Activated CD8-positive, alpha-beta T cell treated with anti-CD3 and anti-CD28 coated beads, Interleukin-2, amount 10 ng/mL, durations not matched to agents 7 days and 5 days (primary cell): ENCODE measurements at regions not wholly inside any gene's neighbourhood (a gene's known extent, or its start where the extent isn't known, plus 50 kb on each side); places are given as distances from the start of the nearest gene placed in this dataset.
"Not testable (repeated sequence)": the region's sequence is repeated elsewhere in the genome, so short reads cannot be mapped to it uniquely, and the experiment has no call there.

ENCODE experiments used
- ATAC-seq: fragments of 150-1000 bp; cut with Tn5 transposase; one replicate; pipeline ENCODE4 v1.10.0; 2021; ENCODE audit warnings: moderate library complexity
- CTCF ChIA-PET: fragments of 350-600 bp; sonication (Branson Sonifier 250); formaldehyde crosslinking; loops from one replicate; lab custom pipeline; 2021; ENCODE audit warnings: antibody characterized with exemption; lab: Charles Lee
- POLR2A ChIA-PET: fragments of 350-600 bp; sonication (Branson Sonifier 250); formaldehyde crosslinking; loops from one replicate; lab custom pipeline; 2021; ENCODE audit warnings: antibody characterized with exemption; lab: Charles Lee
- DNase-seq: peaks from one replicate; pipeline ENCODE4 v3.0.0-alpha.2; 2020
- H3K27ac Mint-ChIP-seq: one replicate; pipeline ENCODE4 v1.8.0; 2021; ENCODE audit warnings: mild to moderate bottlenecking, mixed read lengths
- H3K27me3 Mint-ChIP-seq: one replicate; pipeline ENCODE4 v1.8.0; 2021; ENCODE audit warnings: low read depth, mixed read lengths
- H3K36me3 Mint-ChIP-seq: one replicate; pipeline ENCODE4 v1.8.0; 2021; ENCODE audit warnings: low read depth, mixed read lengths
- H3K4me1 Mint-ChIP-seq: one replicate; pipeline ENCODE4 v1.8.0; 2021; ENCODE audit warnings: low read depth, mixed read lengths
- H3K4me3 Mint-ChIP-seq: one replicate; pipeline ENCODE4 v1.8.0; 2021; ENCODE audit warnings: mild to moderate bottlenecking, mixed read lengths
- H3K9me3 Mint-ChIP-seq: one replicate; pipeline ENCODE4 v1.8.0; 2022; ENCODE audit warnings: mixed read lengths; ENCODE audit not compliant: insufficient read depth

DNA sequence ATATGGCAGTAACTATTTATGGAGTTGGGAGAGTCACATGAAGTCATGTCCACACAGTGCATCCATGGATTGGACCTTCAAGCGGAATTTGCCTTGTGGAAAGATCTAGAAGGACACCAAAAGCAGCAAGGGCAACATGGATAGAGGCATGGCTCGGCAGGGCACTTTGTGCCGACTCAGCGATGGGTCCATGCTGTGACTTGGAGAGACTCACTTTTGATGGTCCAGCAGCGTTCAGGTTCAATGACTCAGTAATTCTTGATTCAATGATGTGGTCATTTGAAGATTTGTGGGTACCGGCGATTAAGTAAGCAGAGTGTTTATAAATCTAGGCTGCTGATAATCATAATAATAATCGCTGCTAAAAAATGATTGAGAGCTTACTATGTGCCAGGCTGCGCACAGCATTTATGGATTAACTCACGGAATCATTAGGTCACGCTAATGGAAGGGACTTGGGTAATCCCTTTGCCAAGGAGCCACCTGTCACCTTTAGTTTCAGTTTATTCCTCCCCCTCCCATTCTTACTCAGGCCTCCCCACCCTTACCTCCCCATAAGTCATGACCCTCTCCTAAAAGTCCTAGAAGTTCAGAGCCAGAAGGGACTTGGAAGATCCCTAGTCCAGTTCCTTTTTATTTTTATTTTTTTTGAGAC, 127.5 kb upstream of the CRHR1 start:
- H3K4me1 Mint-ChIP-seq: no peaks in the 10 kb centered on the region
- no peaks in the 10 kb centered on the region for H3K9me3 Mint-ChIP-seq
- no peak overlapping the region for H3K4me3 Mint-ChIP-seq
- H3K27me3 Mint-ChIP-seq: peaks cover 5% of the 10 kb centered on the region
- H3K36me3 Mint-ChIP-seq: no peaks in the 10 kb centered on the region
- ATAC-seq (no peak), DNase-seq (no peak)
- H3K27ac Mint-ChIP-seq: no peak overlapping the region
- ChIA-PET POLR2A (no interaction called here), CTCF (interaction anchor here (1.8 kb wide), 1 partner anchor 16 kb away, joined by 5 read pairs; no protein-coding TSS in a partner anchor)

DNA sequence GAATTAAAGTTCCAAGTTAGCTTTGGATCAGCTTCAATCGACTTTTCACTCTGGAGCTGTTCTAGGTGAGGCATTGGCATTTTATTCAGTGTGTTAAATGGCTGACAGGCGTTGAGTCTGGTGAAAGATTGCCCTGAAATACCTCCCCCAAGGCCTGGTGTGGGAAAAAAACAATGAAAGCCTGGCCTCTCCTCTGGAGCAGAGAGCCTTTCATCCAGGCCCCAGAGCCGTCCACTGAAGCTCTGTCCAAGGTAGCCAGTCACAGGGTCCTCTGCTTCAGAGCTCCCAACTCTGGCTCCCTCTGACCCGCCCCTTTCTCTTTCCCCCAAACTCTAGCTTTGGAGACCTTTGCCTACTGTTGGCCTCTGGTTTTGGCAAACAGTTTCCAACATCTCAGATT, 123.6 kb upstream of the CRHR1 start:
- no peak overlapping the region for H3K27ac Mint-ChIP-seq
- H3K9me3 Mint-ChIP-seq: no peaks in the 10 kb centered on the region
- H3K4me1 Mint-ChIP-seq: no peaks in the 10 kb centered on the region
- no peaks in the 10 kb centered on the region for H3K36me3 Mint-ChIP-seq
- ChIA-PET CTCF (interaction anchor here (0.8 kb wide), 1 partner anchor 20 kb away, joined by 4 read pairs; no protein-coding TSS in a partner anchor), POLR2A (no interaction called here)
- H3K27me3 Mint-ChIP-seq: peaks cover 18% of the 10 kb centered on the region
- DNase-seq: no peak
- ATAC-seq: no peak
- H3K4me3 Mint-ChIP-seq: no peak overlapping the region

GRCh38 chr17:45662432-45662831, 121.7 kb upstream of the CRHR1 start:
- no peaks in the 10 kb centered on the region for H3K4me1 Mint-ChIP-seq
- DNase-seq (no peak), ATAC-seq (no peak)
- H3K4me3 Mint-ChIP-seq: no peak overlapping the region
- no peaks in the 10 kb centered on the region for H3K9me3 Mint-ChIP-seq
- CTCF ChIA-PET: interaction anchor here (1.2 kb wide), 1 partner anchor 22 kb away, joined by 3 read pairs; no protein-coding TSS in a partner anchor
- H3K36me3 Mint-ChIP-seq: no peaks in the 10 kb centered on the region
- no peak overlapping the region for H3K27ac Mint-ChIP-seq
- peaks cover 18% of the 10 kb centered on the region for H3K27me3 Mint-ChIP-seq
- POLR2A ChIA-PET: no interaction called here

DNA sequence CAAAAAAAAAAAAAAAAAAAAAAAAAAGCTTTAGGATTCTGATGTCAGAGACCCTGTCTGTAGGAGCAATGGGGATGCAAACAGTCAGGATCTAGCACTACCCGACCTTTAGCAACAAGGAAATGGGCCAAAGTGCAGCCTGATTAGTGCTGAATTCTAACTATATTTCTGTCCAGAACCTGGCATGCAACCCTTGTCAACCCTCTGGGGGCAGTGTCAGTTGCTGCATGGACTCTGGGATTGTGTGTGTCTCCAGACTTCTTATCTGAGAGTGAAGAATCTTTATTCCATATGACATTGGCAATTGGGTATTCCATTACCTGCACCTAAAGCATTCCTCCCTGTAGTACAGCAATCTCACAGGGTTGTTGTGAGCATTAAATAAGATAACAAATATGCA, 120.3 kb upstream of the CRHR1 start:
- H3K4me3 Mint-ChIP-seq: no peak overlapping the region
- H3K36me3 Mint-ChIP-seq: no peaks in the 10 kb centered on the region
- H3K4me1 Mint-ChIP-seq: no peaks in the 10 kb centered on the region
- H3K9me3 Mint-ChIP-seq: no peaks in the 10 kb centered on the region
- H3K27ac Mint-ChIP-seq: no peak overlapping the region
- no peak for DNase-seq
- H3K27me3 Mint-ChIP-seq: peaks cover 18% of the 10 kb centered on the region
- POLR2A ChIA-PET: no interaction called here
- CTCF ChIA-PET: interaction anchor here (0.8 kb wide), 1 partner anchor 24 kb away, joined by 3 read pairs; no protein-coding TSS in a partner anchor
- no peak for ATAC-seq

- no peak overlapping the region for H3K27ac Mint-ChIP-seq
- H3K27me3 Mint-ChIP-seq: peaks cover 18% of the 10 kb centered on the region
- H3K9me3 Mint-ChIP-seq: no peaks in the 10 kb centered on the region
- POLR2A ChIA-PET: interaction anchor here (0.6 kb wide), 1 partner anchor 23 kb away, joined by 3 read pairs; no protein-coding TSS in a partner anchor
- no peak for ATAC-seq
- no peaks in the 10 kb centered on the region for H3K36me3 Mint-ChIP-seq
- no peak for DNase-seq
- H3K4me1 Mint-ChIP-seq: no peaks in the 10 kb centered on the region
- CTCF ChIA-PET: interaction anchor here (2.5 kb wide), 1 partner anchor 187 kb away, joined by 6 read pairs; no protein-coding TSS in a partner anchor
- H3K4me3 Mint-ChIP-seq: no peak overlapping the region
Measured at GRCh38 chr17:45664921-45665320, 119.2 kb upstream of the CRHR1 start.

GRCh38 chr17:45666046-45666600, 118.0 kb upstream of the CRHR1 start:
- H3K27ac Mint-ChIP-seq: no peak overlapping the region
- H3K27me3 Mint-ChIP-seq: peaks cover 18% of the 10 kb centered on the region
- CTCF ChIA-PET: interaction anchor here (2.5 kb wide), 1 partner anchor 186 kb away, joined by 6 read pairs; no protein-coding TSS in a partner anchor
- ATAC-seq (no peak), DNase-seq (no peak)
- H3K36me3 Mint-ChIP-seq: no peaks in the 10 kb centered on the region
- POLR2A ChIA-PET: no interaction called here
- H3K4me1 Mint-ChIP-seq: no peaks in the 10 kb centered on the region
- no peak overlapping the region for H3K4me3 Mint-ChIP-seq
- H3K9me3 Mint-ChIP-seq: no peaks in the 10 kb centered on the region

GRCh38 chr17:45666641-45667040, 117.5 kb upstream of the CRHR1 start:
- peaks cover 13% of the 10 kb centered on the region for H3K27me3 Mint-ChIP-seq
- no peaks in the 10 kb centered on the region for H3K4me1 Mint-ChIP-seq
- no peaks in the 10 kb centered on the region for H3K36me3 Mint-ChIP-seq
- H3K9me3 Mint-ChIP-seq: no peaks in the 10 kb centered on the region
- POLR2A ChIA-PET: no interaction called here
- H3K4me3 Mint-ChIP-seq: no peak overlapping the region
- ATAC-seq (no peak), DNase-seq (no peak)
- CTCF ChIA-PET: interaction anchor here (2.5 kb wide), 1 partner anchor 185 kb away, joined by 6 read pairs; no protein-coding TSS in a partner anchor
- H3K27ac Mint-ChIP-seq: no peak overlapping the region

DNA sequence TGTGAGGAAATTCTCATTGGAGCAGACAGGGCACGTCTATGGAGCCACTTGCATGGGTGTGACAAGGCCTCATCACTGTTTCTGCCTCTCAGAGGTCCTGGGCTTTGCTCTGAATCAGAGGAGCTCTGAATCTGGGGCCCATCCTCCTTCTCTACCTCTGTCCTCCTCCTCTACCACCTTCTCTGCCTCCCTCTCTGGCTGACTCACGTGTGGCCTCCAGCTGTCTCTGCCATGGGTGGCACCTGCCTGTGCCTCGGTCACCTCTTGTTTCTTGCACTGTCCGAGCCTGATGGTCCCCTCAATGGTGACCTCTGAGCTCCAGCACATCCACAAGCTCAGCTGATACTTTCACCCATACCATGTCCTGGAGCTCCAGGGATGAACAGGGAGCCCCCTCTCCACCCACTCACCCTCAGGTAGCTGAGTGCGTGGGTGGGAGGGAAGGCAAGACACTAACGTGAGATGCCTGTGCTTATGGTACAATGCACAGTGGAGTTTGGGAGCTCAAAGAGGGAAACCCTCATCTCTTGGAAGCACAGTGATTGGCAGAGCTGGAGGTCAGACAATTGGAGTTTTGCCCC, 116.4 kb upstream of the CRHR1 start:
- ATAC-seq (no peak), DNase-seq (no peak)
- Mint-ChIP-seq H3K9me3 (no peaks in the 10 kb centered on the region), H3K27ac (no peak overlapping the region), H3K4me3 (no peak overlapping the region), H3K4me1 (no peaks in the 10 kb centered on the region), H3K27me3 (peaks cover 6% of the 10 kb centered on the region), H3K36me3 (no peaks in the 10 kb centered on the region)
- ChIA-PET CTCF (no interaction called here), POLR2A (no interaction called here)

GRCh38 chr17:45668316-45668715, 115.8 kb upstream of the CRHR1 start:
- no peaks in the 10 kb centered on the region for H3K36me3 Mint-ChIP-seq
- peaks cover 4% of the 10 kb centered on the region for H3K27me3 Mint-ChIP-seq
- ATAC-seq (no peak), DNase-seq (no peak)
- H3K4me3 Mint-ChIP-seq: no peak overlapping the region
- POLR2A ChIA-PET: no interaction called here
- H3K27ac Mint-ChIP-seq: no peak overlapping the region
- H3K4me1 Mint-ChIP-seq: no peaks in the 10 kb centered on the region
- CTCF ChIA-PET: interaction anchor here (1.3 kb wide), 1 partner anchor 28 kb away, joined by 3 read pairs; no protein-coding TSS in a partner anchor
- H3K9me3 Mint-ChIP-seq: no peaks in the 10 kb centered on the region

GRCh38 chr17:45672301-45672700, 111.8 kb upstream of the CRHR1 start:
- H3K9me3 Mint-ChIP-seq: no peaks in the 10 kb centered on the region
- peaks cover 2% of the 10 kb centered on the region for H3K27me3 Mint-ChIP-seq
- CTCF ChIA-PET: no interaction called here
- H3K36me3 Mint-ChIP-seq: no peaks in the 10 kb centered on the region
- POLR2A ChIA-PET: no interaction called here
- ATAC-seq (no peak), DNase-seq (no peak)
- H3K4me1 Mint-ChIP-seq: no peaks in the 10 kb centered on the region
- no peak overlapping the region for H3K27ac Mint-ChIP-seq
- no peak overlapping the region for H3K4me3 Mint-ChIP-seq

DNA sequence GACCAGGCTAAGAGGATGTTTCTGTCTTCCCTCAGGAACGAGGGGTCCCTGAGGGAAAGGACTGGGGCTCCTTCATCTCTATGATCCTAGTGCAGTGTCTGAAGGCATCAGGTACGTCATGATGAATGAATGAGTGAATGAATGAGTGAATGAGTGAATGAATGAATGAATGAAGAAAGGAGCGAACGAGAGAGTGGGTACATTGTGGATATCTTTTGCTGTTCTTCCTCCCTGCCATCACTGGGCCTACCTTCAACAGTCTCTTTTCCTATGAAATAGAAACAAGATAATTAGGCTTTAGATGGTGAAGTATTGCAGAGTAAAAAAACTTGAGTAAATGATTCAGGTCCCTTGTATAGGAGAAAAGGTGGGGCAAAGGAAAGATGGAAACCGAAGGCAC, 111.3 kb upstream of the CRHR1 start:
- DNase-seq: no peak

DNA sequence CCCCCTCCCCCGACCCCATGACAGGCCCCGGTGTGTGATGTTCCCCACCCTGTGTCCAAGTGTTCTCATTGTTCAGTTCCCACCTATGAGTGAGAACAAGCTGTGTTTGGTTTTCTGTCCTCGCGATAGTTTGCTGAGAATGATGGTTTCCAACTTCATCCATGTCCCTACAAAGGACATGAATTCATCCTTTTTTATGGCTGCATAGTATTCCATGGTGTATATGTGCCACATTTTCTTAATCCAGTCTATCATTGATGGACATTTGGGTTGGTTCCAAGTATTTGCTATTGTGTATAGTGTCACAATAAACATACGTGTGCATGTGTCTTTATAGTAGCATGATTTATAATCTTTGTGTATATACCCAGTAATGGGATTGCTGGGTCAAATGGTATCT, 110.4 kb upstream of the CRHR1 start:
- H3K4me3 Mint-ChIP-seq, POLR2A ChIA-PET, DNase-seq, H3K36me3 Mint-ChIP-seq, H3K4me1 Mint-ChIP-seq, ATAC-seq, H3K9me3 Mint-ChIP-seq, H3K27ac Mint-ChIP-seq, H3K27me3 Mint-ChIP-seq: not testable (repeated sequence)
- CTCF ChIA-PET: interaction anchor here (0.6 to 1.2 kb wide), 2 partner anchors 33 to 108 kb away, joined by 3 read pairs; no protein-coding TSS in a partner anchor

More for the DNA sequence above, 111.3 kb upstream of the CRHR1 start:
- POLR2A ChIA-PET: no interaction called here
- H3K27ac Mint-ChIP-seq: no peak overlapping the region
- no peak for ATAC-seq
- no peaks in the 10 kb centered on the region for H3K9me3 Mint-ChIP-seq
- CTCF ChIA-PET: no interaction called here
- H3K36me3 Mint-ChIP-seq: no peaks in the 10 kb centered on the region
- H3K4me3 Mint-ChIP-seq: no peak overlapping the region
- H3K4me1 Mint-ChIP-seq: no peaks in the 10 kb centered on the region
- peaks cover 2% of the 10 kb centered on the region for H3K27me3 Mint-ChIP-seq
